PC-9 (cell line): ENCODE measurements at regions not wholly inside any gene's neighbourhood (a gene's known extent, or its start where the extent isn't known, plus 50 kb on each side); places are given as distances from the start of the nearest gene placed in this dataset.

Experiments
- EZH2 ChIP-seq: fragments of 200-600 bp; sonication (generic); IDR thresholded peaks from 2 replicates; pipeline ENCODE4 v1.8.0; 2017; ENCODE audit warnings: antibody characterized with exemption, low read depth
- TF ChIP-seq, protein P1 (sequence below): fragments of 200-600 bp; sonication (generic); conservative IDR thresholded peaks from 2 replicates; pipeline ENCODE4 v1.6.1; 2017; ENCODE audit warnings: mixed run types, antibody characterized with exemption, mild to moderate bottlenecking, moderate library complexity

DNA sequence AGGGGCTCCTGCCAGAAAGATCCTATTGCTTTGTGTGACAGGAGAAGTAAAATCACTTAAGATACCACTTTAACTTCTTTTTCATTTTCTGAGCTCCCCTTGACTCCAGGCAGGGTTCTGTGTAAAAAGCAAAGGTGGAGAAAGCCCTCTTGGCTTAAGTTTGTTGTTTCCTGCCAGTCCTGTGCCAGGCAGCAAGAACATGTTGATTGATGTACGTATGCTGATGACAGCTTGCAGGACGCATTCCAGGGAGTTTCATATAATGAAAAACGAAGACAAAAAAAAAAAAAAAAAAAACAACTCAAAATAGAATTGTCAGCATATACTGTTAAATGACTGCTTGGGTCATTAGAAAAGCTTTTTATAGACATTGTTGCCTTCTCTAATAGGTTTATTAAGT is 251.7 kb downstream of the PSAT1 start:
- TF ChIP-seq, protein P1, sequence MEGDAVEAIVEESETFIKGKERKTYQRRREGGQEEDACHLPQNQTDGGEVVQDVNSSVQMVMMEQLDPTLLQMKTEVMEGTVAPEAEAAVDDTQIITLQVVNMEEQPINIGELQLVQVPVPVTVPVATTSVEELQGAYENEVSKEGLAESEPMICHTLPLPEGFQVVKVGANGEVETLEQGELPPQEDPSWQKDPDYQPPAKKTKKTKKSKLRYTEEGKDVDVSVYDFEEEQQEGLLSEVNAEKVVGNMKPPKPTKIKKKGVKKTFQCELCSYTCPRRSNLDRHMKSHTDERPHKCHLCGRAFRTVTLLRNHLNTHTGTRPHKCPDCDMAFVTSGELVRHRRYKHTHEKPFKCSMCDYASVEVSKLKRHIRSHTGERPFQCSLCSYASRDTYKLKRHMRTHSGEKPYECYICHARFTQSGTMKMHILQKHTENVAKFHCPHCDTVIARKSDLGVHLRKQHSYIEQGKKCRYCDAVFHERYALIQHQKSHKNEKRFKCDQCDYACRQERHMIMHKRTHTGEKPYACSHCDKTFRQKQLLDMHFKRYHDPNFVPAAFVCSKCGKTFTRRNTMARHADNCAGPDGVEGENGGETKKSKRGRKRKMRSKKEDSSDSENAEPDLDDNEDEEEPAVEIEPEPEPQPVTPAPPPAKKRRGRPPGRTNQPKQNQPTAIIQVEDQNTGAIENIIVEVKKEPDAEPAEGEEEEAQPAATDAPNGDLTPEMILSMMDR = no peak
- no peak for TF ChIP-seq EZH2
